GM12872 (cell line): ENCODE measurements at regions not wholly inside any gene's neighbourhood (a gene's known extent, or its start where the extent isn't known, plus 50 kb on each side); places are given as distances from the start of the nearest gene placed in this dataset.

Experiments
- TF ChIP-seq, protein P1 (sequence below): IDR thresholded peaks from 3 replicates; pipeline ENCODE4 v1.5.1; 2011; ENCODE audit warnings: low read depth, mild to moderate bottlenecking, low read length, moderate library complexity; ENCODE audit not compliant: insufficient read depth

DNA sequence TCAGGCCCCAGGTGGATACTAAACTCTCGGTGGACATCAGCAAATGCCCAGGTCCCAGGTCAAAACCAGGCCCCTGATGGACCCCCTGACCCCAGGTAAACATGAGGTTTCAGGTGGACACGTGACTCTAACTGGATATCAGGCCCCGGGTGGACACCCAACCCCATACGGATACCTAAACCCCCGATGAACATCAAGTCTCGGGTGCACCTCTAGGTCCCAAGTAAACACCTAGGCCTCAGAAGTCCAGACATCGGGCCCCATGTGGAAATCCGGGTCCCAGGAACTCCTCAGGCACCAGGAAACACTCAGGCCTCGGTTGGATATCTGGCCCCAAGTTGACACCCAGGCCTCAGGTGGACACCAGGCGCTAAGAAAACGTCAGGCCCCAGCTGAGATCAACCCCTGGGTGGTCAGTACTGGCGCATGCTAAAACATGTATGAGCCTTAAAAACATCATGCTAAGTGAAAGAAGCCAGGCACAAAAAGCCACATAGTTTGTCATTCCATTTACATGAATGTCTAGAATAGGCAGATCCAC is 54.4 kb upstream of the SEPTIN5 start:
- TF ChIP-seq, protein P1, sequence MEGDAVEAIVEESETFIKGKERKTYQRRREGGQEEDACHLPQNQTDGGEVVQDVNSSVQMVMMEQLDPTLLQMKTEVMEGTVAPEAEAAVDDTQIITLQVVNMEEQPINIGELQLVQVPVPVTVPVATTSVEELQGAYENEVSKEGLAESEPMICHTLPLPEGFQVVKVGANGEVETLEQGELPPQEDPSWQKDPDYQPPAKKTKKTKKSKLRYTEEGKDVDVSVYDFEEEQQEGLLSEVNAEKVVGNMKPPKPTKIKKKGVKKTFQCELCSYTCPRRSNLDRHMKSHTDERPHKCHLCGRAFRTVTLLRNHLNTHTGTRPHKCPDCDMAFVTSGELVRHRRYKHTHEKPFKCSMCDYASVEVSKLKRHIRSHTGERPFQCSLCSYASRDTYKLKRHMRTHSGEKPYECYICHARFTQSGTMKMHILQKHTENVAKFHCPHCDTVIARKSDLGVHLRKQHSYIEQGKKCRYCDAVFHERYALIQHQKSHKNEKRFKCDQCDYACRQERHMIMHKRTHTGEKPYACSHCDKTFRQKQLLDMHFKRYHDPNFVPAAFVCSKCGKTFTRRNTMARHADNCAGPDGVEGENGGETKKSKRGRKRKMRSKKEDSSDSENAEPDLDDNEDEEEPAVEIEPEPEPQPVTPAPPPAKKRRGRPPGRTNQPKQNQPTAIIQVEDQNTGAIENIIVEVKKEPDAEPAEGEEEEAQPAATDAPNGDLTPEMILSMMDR, result no peak

DNA sequence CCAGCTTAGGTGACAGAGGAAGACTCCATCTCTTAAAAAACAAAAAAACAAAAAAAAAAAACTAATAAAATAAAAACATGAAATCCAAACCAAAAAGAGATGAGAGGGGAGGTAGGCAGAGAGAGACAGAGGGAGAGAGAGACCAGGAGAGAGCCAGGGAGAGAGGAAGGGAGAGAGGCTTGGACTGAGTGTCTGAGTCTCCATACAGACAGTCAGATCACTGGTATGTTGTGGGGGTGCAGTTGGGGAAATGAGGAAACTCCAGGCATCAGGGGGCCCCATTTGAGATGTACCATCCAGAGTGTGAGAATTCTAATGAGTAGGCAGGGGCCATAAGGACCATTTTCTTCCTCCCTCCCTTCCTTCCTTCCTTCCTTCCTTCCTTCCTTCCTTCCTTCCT is 53.1 kb upstream of the SEPTIN5 start:
- TF ChIP-seq, protein P1, result no peak

DNA sequence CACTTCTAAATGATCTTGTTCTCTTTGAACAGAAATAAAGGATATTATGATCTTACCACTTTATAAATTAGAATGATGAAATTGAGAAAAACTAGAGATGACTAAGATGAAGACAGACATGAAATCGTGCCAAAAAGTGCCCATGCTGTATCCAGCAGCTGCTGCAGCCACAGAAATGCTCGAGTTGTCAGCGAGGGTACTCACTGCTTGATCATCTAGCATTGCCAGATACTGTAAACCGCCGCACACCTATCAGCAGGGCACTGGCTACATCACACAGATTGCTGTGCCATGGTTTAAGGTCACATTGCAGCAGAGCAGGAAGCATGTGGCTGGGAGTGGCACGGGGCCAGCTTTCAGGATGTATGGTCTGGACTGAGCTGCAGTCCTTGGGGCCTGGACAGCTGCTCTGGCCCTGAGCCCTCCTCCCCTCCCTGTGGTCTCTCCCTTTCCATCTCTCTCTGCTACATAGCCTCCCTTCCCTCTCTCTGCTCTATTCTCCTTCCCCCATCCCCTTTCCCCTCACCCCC is 51.0 kb upstream of the SEPTIN5 start:
- TF ChIP-seq, protein P1, result no peak

DNA sequence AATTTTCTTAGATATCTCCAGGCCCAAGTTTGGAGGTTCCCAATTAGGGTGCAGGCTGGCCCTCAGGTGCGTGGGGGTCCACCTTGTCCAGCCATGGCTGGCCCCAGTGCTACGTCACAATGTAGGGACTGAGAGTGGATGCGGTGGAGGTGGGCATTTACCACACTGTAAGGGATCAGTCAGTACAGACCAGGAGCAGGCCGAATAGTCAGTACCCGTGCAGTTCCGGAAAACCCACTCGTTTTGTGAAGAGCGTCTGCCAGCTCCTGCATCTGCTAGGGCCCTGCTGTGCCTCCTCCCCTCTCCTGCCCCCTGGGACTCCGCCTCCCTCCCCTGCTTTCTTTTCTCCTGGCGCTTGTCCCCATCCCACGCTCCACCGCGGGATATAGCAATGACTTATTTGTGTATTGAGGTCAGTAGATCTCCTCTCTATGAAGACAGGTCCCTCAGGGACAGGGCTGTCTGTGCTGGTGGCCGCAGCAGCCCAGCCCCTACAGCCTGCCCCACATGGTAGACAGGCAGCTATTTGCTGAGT is 50.4 kb upstream of the SEPTIN5 start:
- TF ChIP-seq, protein P1, result no peak

DNA sequence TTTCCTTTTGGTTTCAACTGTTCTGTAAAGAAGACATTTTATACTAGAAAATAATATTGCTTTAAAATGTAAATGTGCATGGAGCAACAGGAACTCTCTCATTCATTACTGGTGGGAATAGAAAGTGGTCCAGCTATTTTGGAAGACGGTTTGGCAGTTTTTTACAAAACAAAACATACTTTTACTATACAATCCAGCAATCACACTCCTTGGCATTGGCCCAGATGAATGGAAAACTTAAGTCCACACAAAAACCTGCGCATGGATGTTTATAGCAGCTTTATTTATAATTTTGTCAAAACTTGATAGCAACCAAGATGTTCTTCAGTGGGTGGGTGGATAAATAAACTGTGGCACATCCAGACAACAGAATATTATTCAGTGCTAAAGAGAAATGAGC is 49.9 kb upstream of the SEPTIN5 start:
- TF ChIP-seq, protein P1, result no peak
